Mesenchymal stem cell (in vitro differentiated cells and primary cell): ENCODE measurements at regions not wholly inside any gene's neighbourhood (a gene's known extent, or its start where the extent isn't known, plus 50 kb on each side); places are given as distances from the start of the nearest gene placed in this dataset.

Experiments used
- DNase-seq: peaks from one replicate; pipeline ENCODE4 v3.0.0-alpha.2; 2013
- H2AFZ ChIP-seq: one replicate; pipeline ENCODE4 v1.6.1; 2013; ENCODE audit warnings: low read depth, mild to moderate bottlenecking, control low read depth, inconsistent platforms, low read length, moderate library complexity
- H2AK5ac ChIP-seq: 2 replicates; pipeline ENCODE4 v1.6.1; 2013; ENCODE audit warnings: low read length, moderate library complexity, mild to moderate bottlenecking, inconsistent platforms; ENCODE audit not compliant: severe bottlenecking
- H2BK120ac ChIP-seq: one replicate; pipeline ENCODE4 v1.6.1; 2013; ENCODE audit warnings: low read depth, mild to moderate bottlenecking, inconsistent platforms, low read length, moderate library complexity
- H2BK12ac ChIP-seq, 2 experiments: one replicate each; pipeline ENCODE4 v1.6.1; 2013; ENCODE audit warnings: inconsistent platforms in 2 of 2, low read length in 2 of 2, mild to moderate bottlenecking in 2 of 2, moderate library complexity in 2 of 2, control low read depth in 1 of 2
- H2BK15ac ChIP-seq: one replicate; pipeline ENCODE4 v1.6.1; 2013; ENCODE audit warnings: mild to moderate bottlenecking, low read depth, inconsistent platforms; ENCODE audit not compliant: poor library complexity, severe bottlenecking
- H2BK5ac ChIP-seq: 2 replicates; pipeline ENCODE4 v1.6.1; 2013; ENCODE audit warnings: low read depth, mild to moderate bottlenecking, low read length, control low read depth, inconsistent platforms; ENCODE audit not compliant: poor library complexity, severe bottlenecking
- H3K14ac ChIP-seq, 2 experiments: one replicate each; pipeline ENCODE4 v1.6.1; 2013; ENCODE audit warnings: inconsistent platforms in 2 of 2, low read length in 2 of 2, control low read depth in 1 of 2, mild to moderate bottlenecking in 1 of 2, moderate library complexity in 1 of 2
- H3K18ac ChIP-seq, 2 experiments: one replicate each; pipeline ENCODE4 v1.6.1; 2013; ENCODE audit warnings: inconsistent platforms in 2 of 2, low read length in 2 of 2, control low read depth in 1 of 2, low read depth in 1 of 2, mild to moderate bottlenecking in 1 of 2
- H3K23ac ChIP-seq, 2 experiments: one replicate each; pipeline ENCODE4 v1.6.1; 2013; ENCODE audit warnings: inconsistent platforms in 2 of 2, low read length in 2 of 2, mild to moderate bottlenecking in 2 of 2, moderate library complexity in 2 of 2, control low read depth in 1 of 2
- H3K27ac ChIP-seq: 2 replicates; pipeline ENCODE4 v1.5.1; 2013; ENCODE audit warnings: mild to moderate bottlenecking, moderate library complexity, low read length, control low read depth, inconsistent platforms; ENCODE audit not compliant: poor library complexity, severe bottlenecking
- H3K27me3 ChIP-seq, 2 experiments: 2 replicates each; pipeline versions ENCODE4 v1.6.1 to v1.7.0; 2013; ENCODE audit warnings: low read length in 2 of 2, mild to moderate bottlenecking in 2 of 2, moderate library complexity in 2 of 2, control low read depth in 1 of 2, inconsistent platforms in 1 of 2; ENCODE audit not compliant: control insufficient read depth in 1 of 2, insufficient read depth in 1 of 2
- H3K36me3 ChIP-seq, 2 experiments: 2 replicates each; pipeline versions ENCODE4 v1.6.1 to v1.7.0; 2013; ENCODE audit warnings: low read length in 2 of 2, control low read depth in 1 of 2, inconsistent platforms in 1 of 2, low read depth in 1 of 2, mild to moderate bottlenecking in 1 of 2; ENCODE audit not compliant: insufficient read depth in 2 of 2, control insufficient read depth in 1 of 2
- H3K4ac ChIP-seq, 2 experiments: one replicate each; pipeline ENCODE4 v1.6.1; 2013; ENCODE audit warnings: inconsistent platforms in 2 of 2, low read length in 2 of 2, mild to moderate bottlenecking in 2 of 2, moderate library complexity in 2 of 2, control low read depth in 1 of 2, low read depth in 1 of 2
- H3K4me1 ChIP-seq: 2 replicates; pipeline ENCODE4 v1.6.1; 2013; ENCODE audit warnings: low read depth, low read length, control low read depth; ENCODE audit not compliant: control insufficient read depth, insufficient read depth
- H3K4me2 ChIP-seq: 2 replicates; pipeline ENCODE4 v1.6.1; 2013; ENCODE audit warnings: low read length, mild to moderate bottlenecking, inconsistent platforms; ENCODE audit not compliant: poor library complexity, severe bottlenecking
- H3K4me3 ChIP-seq, 2 experiments: 2 replicates each; pipeline versions ENCODE4 v1.5.1 to v1.7.0; 2013; ENCODE audit warnings: low read length in 2 of 2, mild to moderate bottlenecking in 2 of 2, control low read depth in 1 of 2, low read depth in 1 of 2; ENCODE audit not compliant: insufficient read depth in 1 of 2
- H3K79me1 ChIP-seq: replicated peaks from 2 replicates; pipeline ENCODE4 v1.6.1; 2013; ENCODE audit warnings: mild to moderate bottlenecking, control low read depth, low read length, inconsistent platforms; ENCODE audit not compliant: poor library complexity, severe bottlenecking
- H3K9ac ChIP-seq: 2 replicates; pipeline ENCODE4 v1.7.0; 2013; ENCODE audit warnings: mild to moderate bottlenecking, low read length, moderate library complexity
- H3K9me3 ChIP-seq: 2 replicates; pipeline ENCODE4 v1.7.0; 2013; ENCODE audit warnings: mild to moderate bottlenecking, low read length; ENCODE audit not compliant: control insufficient read depth
- H4K8ac ChIP-seq: one replicate; pipeline ENCODE4 v1.6.1; 2013; ENCODE audit warnings: inconsistent platforms, mild to moderate bottlenecking, low read length, moderate library complexity
- H4K91ac ChIP-seq: one replicate; pipeline ENCODE4 v1.6.1; 2013; ENCODE audit warnings: mild to moderate bottlenecking, low read length, inconsistent platforms
- WGBS: methylation state at CpG from one replicate; pipeline ENCODE4 v1.1.7; 2013; ENCODE audit warnings: mixed read lengths; 5-methylcytosine and 5-hydroxymethylcytosine counted together

DNA sequence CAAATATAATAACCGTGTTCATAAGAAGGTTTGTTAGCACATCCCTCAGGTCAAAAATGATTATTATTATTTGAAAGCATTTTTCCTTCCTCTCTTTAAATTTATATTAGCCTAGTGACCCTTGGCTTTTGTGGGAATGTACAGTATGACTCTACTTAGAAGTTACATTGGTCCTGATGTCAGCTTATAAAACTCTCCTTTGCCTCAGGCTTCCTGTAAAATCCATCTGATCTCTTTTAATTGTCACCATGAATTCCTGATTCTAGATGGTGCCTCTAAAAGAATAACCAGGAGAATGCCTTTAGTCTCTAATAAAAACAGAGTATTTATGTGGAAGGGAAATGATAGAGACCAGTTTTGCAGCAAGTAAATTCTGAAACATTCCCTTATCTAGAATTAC, 1134.4 kb downstream of the XPNPEP1 start:
- Histone ChIP-seq H3K23ac (no peak overlapping the region), H3K14ac (no peak overlapping the region), H4K8ac (no peak overlapping the region), H3K18ac (no peak overlapping the region), H2BK12ac (no peak overlapping the region), H2AK5ac (no peak overlapping the region), H3K4ac (no peak overlapping the region), H2BK120ac (no peak overlapping the region), H3K79me1 (no peaks in the 10 kb centered on the region), H3K4me3 (no peak overlapping the region), H2BK15ac (no peak overlapping the region), H2AFZ (no peak overlapping the region), H3K27ac (no peak overlapping the region), H3K9me3 (peaks cover 7% of the 10 kb centered on the region), H3K36me3 (no peaks in the 10 kb centered on the region), H3K4me2 (no peak overlapping the region), H4K91ac (no peak overlapping the region), H3K4me1 (no peaks in the 10 kb centered on the region), H3K9ac (peak overlapping the region; percentile 31), H3K27me3 (no peaks in the 10 kb centered on the region), H2BK5ac (no peak overlapping the region)
- no CpG with 5 or more reads among the region's 1 CpG for WGBS
- DNase-seq = no peak

DNA sequence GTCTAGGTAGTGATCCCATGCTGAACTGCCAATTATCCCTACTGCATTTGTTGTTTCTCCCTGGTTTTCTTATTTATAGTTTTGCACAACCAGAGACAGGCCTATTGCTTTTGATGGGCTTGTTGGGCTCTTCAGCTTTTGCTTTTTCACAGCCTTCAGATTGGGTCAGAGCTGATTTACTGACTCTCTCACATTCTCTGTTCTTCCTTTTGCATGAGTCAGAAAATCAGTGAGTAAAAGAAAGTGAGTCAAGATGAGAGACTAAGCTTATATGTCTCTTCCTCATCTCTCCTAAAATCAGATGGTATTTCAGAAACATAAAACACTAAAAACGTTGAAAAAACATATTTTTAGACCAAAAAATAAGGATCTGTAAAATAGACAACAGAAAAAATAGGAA, 1135.4 kb downstream of the XPNPEP1 start:
- Histone ChIP-seq H4K91ac (no peak overlapping the region), H3K23ac (no peak overlapping the region), H3K79me1 (no peaks in the 10 kb centered on the region), H2AFZ (no peak overlapping the region), H2AK5ac (no peak overlapping the region), H2BK15ac (no peak overlapping the region), H2BK120ac (no peak overlapping the region), H3K9me3 (peaks cover 7% of the 10 kb centered on the region), H2BK12ac (no peak overlapping the region), H3K4ac (no peak overlapping the region), H4K8ac (no peak overlapping the region), H3K4me2 (no peak overlapping the region), H2BK5ac (no peak overlapping the region), H3K27ac (no peak overlapping the region), H3K9ac (no peak overlapping the region), H3K36me3 (no peaks in the 10 kb centered on the region), H3K18ac (no peak overlapping the region), H3K4me1 (no peaks in the 10 kb centered on the region), H3K4me3 (no peak overlapping the region), H3K14ac (no peak overlapping the region), H3K27me3 (no peaks in the 10 kb centered on the region)
- DNase-seq = peak; percentile 74
- no CpG with 5 or more reads among the region's 1 CpG for WGBS

DNA sequence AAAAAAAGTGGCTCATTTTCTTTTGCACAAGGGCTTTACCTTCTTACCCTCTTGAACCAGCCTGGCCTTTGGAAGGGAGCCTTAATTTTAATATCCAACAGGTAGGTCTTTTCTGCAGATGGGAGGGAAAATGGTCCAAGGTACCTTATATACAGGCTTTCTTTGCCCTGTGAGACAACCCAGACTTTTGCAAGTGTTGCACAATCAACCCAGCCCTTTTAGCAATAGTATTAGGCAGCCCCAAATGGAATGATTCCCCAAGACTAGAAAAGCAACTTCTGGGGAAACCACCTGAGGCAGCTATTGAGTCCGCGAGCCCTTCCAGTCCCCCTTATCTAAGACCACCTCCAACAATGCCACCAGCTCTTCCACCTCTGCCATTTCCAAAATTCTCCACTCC, 1138.3 kb downstream of the XPNPEP1 start:
- WGBS = 100% methylated on average over 2 of the region's 2 CpGs
- no peak overlapping the region for H2AK5ac ChIP-seq
- H2BK120ac ChIP-seq = no peak overlapping the region
- no peak overlapping the region for H3K27ac ChIP-seq
- no peaks in the 10 kb centered on the region for H3K79me1 ChIP-seq
- DNase-seq = no peak
- no peak overlapping the region for H3K18ac ChIP-seq
- peaks cover 7% of the 10 kb centered on the region for H3K9me3 ChIP-seq
- H4K8ac ChIP-seq = no peak overlapping the region
- no peak overlapping the region for H3K4ac ChIP-seq
- no peaks in the 10 kb centered on the region for H3K36me3 ChIP-seq
- H3K23ac ChIP-seq = no peak overlapping the region
- no peak overlapping the region for H4K91ac ChIP-seq
- no peak overlapping the region for H3K4me2 ChIP-seq
- no peaks in the 10 kb centered on the region for H3K4me1 ChIP-seq
- no peak overlapping the region for H2AFZ ChIP-seq
- no peak overlapping the region for H3K14ac ChIP-seq
- H2BK15ac ChIP-seq = no peak overlapping the region
- H3K27me3 ChIP-seq = no peaks in the 10 kb centered on the region
- H2BK12ac ChIP-seq = no peak overlapping the region
- no peak overlapping the region for H3K4me3 ChIP-seq
- no peak overlapping the region for H2BK5ac ChIP-seq
- no peak overlapping the region for H3K9ac ChIP-seq

- no peak overlapping the region for H2BK15ac ChIP-seq
- H3K79me1 ChIP-seq = no peaks in the 10 kb centered on the region
- H2AK5ac ChIP-seq = no peak overlapping the region
- no peaks in the 10 kb centered on the region for H3K36me3 ChIP-seq
- no peak overlapping the region for H3K4me3 ChIP-seq
- no peak overlapping the region for H2BK120ac ChIP-seq
- H3K18ac ChIP-seq = no peak overlapping the region
- H3K27me3 ChIP-seq = no peaks in the 10 kb centered on the region
- no peak overlapping the region for H4K8ac ChIP-seq
- no peak overlapping the region for H2AFZ ChIP-seq
- H3K4ac ChIP-seq = no peak overlapping the region
- no peak overlapping the region for H3K4me2 ChIP-seq
- H3K27ac ChIP-seq = no peak overlapping the region
- H3K14ac ChIP-seq = no peak overlapping the region
- no peak overlapping the region for H2BK5ac ChIP-seq
- H2BK12ac ChIP-seq = no peak overlapping the region
- H4K91ac ChIP-seq = no peak overlapping the region
- H3K23ac ChIP-seq = no peak overlapping the region
- peaks cover 7% of the 10 kb centered on the region for H3K9me3 ChIP-seq
- H3K4me1 ChIP-seq = no peaks in the 10 kb centered on the region
- no peak overlapping the region for H3K9ac ChIP-seq
- no peak for DNase-seq
- 96% methylated on average over 3 of the region's 5 CpGs for WGBS
Observed at GRCh38 chr10:108784534-108784933, 1138.8 kb downstream of the XPNPEP1 start.
